Left kidney (tissue), 1 donor: ENCODE measurements at regions not wholly inside any gene's neighbourhood (a gene's known extent, or its start where the extent isn't known, plus 50 kb on each side); places are given as distances from the start of the nearest gene placed in this dataset.
"Not testable (repeated sequence)": the region's sequence is repeated elsewhere in the genome, so short reads cannot be mapped to it uniquely, and the experiment has no call there.

ENCODE experiments used
- DNase-seq: peaks from one replicate; pipeline ENCODE4 v3.0.0-alpha.2; 2013

DNA sequence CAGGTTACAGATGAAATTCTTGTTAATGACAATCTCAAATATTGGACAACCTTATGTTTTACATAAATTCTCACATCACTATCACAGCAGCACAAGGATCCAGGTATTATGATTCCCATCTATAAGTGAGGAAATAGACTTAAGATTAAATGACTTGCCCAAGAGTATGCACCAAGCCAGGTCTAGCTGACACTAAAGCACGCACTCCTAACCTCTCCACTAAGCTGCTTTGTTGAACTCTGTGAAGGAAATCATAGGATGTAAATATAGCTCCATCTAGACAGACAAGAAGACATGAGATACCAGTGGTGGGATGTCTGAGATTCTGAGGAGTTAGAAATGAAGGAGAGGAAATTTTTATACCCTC is 87.9 kb downstream of the PHLDA1 start:
- DNase-seq: no peak

DNA sequence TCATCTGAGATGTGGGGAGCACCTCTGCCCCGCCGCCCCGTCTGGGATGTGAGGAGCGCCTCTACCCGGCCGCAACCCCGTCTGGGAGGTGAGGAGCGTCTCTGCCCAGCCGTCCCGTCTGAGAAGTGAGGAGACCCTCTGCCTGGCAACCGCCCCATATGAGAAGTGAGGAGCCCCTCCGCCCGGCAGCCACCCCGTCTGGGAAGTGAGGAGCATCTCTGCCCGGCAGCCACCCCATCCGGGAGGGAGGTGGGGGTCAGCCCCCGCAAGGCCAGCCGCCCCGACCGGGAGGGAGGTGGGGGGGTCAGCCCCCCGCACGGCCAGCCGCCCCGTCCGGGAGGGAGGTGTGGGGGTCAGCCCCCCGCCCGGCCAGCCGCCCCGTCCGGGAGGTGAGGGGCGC is 89.9 kb downstream of the PHLDA1 start:
- not testable (repeated sequence) for DNase-seq

DNA sequence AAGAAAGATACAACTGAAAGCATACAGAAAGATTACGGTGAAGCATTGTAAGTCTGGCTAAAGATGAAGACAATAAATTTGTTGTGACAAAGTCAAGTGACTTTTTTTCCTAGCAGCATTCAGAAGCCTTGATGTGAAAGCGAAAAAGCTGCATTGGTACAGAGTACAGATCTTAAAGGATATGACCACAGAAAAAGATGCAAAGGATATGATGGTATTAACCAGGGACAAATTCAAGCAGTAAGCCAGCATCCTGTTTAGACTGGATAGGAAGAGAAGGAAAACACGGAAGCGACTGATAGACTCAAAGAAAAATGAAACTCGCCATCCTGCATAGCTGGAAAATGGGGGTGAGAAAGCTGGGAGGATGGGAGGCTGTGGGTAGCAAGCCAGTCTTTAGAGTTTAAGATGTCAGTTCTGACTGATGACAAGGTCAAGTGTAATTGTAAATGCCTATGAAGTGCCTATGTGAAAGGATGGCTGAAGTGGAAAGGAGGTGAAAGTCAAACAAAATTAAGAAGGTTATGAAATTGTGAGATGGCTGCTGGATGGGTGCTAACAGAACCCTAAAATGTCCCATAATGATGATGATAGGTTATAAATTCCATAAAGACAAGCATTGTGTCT is 92.4 kb downstream of the PHLDA1 start:
- DNase-seq: no peak

DNA sequence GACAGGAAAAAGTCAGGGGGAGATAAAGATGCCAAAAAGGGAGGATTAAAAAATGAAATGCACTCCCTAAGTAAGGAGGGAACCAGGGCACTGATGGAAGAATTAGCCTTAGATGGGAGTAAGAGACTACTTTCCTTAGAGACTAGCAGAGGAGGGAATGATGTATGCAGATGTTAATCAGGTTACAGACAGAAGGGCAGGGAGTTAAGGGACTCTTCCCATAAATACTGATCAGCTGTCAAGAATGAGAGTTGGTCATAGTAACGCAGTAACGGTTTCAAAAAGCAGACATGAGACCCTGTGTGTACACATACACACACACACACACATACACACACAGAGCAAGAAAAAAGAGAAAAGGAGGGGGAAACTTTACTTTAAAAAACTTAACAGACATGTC is 93.4 kb downstream of the PHLDA1 start:
- peak; percentile 62 for DNase-seq

DNA sequence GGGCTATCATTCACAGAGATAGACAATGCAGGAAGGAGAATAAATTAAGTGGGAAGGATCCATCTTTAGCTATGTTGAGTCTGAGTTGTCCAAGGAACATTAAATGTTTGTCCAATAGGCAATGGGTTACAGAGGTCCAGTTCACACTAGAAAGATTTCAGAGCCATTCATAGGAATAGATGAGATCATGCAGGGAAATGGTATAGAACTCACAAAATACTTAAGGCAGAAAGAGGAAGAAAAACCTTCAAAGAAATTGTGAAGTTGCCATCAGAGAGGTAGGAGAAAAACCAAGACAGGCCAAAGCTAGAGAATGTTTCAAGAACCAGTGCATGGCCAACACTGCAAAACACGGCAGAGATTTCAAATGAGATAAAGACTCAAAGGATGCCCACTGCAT is 94.1 kb downstream of the PHLDA1 start:
- DNase-seq: no peak

DNA sequence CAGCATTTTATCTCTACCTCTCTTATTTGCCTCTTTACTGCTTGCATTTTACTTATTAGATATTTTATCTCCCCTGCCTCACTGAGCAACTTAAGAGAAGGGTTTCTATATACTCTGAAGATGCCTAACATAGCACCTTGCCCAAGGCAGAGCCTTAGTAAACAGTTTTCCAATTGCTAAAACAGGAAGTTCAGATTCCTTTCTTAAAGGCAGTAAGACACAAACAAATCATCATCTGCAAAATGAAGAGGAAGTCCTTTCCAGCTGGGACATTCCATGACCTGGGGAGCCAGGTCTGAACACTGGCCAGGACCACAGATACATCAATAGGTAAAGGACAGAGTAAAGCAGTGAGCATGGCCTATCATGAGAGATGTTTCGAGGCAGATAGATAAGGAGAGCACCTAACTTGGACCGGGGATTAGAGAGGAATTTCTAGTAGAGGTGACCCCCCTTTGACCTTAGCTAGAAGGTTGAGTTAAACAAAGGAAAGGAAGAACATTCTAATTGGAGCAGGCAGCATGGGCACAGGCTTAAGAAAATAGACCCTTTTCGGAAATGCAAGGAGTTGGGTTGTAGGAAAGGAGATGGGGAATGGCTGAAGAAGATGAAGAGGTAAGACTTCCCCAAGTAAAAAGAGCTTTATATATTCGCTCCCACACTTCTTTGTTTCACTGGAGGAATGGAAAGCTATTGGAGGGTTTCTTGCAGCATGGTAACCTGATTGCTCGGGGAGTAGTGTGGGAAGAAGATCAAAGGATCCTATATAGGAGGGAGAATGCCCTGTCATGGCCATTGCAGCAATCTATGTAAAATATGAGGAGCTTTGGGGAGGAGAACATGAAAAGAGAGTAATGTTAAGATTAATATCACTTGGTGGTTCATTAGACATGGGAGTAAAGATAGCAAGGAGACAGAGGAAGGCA is 94.8 kb downstream of the PHLDA1 start:
- DNase-seq: no peak

DNA sequence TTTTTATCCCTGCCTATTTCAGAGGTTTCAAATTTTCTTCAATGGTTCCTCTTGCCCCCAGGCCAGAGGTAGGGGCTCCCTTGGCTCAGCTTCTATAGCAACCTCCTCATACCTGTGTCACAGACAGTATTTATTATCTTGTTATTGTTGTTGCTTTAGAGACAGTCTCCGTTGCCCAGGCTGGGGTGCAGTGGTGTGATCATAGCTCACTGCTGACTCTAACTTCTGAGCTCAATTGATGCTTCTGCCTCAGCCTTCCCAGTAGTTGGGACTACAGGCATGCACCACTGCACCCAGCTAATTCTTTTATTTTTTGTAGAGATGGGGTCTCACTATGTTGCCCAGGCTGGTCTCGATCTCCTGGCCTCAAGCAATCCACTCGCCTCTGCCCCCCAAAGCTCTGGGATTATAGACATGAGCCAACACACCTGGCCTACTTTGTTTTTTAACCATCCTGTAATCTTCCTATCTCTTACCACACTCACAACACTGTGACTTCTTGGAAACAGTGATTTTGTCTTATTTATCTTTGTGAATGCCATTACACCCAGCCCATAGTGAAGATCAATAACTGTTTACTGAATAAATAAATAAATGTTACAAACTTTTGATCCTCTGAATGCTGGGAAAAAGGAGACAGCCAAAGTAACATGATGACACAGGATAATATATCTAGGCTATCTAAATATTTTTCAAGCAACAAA is 95.9 kb downstream of the PHLDA1 start:
- no peak for DNase-seq

DNA sequence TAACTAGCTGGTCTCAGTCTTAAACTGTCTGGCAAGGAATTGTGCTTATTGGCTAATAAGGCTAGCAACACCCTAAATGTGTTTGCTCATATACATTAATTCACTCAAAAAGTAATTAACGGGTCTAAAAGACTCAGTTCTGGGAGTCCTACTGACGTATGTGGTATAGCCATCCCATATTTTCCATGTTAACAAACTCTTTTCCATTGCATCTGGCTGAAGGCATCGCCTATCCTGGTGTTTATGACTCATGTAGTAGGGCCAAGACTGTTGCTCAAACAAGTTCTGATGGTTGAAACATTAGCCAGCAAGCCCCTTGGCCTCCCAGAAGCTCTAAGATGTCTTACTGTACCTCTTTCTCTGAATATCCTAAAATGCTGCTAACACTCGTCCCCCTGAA is 98.5 kb downstream of the PHLDA1 start:
- no peak for DNase-seq

DNA sequence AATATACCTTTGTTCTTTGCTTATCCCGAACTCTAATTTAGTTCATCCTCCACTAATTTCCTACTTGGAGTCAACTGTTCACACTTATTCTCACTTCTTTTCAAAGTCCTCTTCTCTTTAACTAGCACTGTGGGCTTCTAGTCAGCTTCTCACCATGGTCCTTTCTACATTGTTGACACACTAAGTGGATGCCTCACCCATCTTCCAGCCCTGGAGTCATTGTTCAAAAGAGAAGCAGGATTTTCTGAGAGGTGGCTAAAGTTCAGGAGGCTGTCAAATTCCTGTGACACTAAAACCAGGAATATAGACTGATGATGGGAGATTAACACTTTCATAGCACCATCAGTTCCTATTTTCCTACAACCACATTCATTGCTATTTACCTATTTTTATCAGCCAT is 99.3 kb downstream of the PHLDA1 start:
- no peak for DNase-seq

DNA sequence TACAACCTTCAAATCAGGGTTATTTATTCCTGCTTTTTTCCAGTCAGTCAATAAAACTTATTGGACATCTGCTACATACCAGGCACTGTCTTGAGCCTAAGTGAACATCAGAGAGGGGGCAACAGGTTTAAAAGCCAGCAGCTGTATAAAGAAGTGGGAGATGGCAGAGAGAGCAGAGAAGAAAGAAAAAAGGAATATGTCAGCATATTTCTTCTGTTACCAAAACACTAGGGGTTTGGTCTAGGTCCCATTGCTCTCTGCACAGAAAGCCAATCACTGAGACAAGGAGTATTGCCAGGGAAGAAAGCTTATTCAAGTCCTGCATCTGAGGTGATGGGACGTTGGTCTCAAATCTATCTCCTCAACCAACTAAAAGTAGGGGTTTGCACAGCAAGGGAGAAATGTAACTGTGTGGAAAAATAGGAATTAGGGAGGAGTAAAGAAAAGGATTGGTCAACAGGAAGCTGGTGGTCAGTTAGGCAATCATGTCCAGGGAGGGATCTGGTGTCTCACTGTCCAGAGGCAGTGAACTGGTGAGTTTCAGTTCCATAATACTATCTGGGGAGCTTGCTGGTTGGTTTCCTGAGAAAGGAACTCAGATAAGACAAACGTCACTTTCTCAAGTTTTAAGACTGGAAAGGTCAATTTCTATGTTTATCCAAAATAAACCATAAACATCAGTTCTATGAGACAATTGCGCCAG is 107.5 kb downstream of the PHLDA1 start:
- no peak for DNase-seq

DNA sequence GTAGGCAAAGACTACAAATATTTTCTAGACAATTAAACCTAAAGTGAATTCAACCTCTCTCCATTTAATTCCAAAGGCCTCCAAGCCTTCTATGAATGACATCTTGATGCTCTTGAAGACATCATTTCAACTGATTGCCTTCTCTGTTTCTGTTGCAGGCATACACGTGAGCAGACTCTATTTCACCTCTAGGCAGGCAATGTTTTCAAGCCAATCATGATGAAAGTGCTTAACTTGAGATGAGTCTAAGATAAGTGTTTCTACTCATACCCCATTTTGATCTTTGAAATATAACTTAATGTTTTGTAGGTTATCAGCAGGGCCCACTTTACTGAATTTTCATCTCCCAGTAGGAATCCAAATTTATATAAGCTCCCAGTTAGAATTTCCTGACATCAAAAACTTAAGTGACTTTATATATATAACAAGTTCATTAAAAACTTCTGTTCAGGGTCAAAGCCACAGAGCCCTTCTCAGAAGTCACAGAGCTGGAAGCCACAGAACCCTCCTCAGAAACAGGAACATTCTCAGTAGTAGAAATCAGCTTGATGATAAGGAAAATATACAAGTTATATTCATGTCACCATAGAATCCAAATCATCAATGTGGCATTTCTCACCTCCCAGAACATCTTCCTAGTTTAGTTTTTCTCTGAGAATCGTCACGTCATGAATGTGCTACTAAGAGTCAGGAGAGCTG is 108.5 kb downstream of the PHLDA1 start:
- no peak for DNase-seq

DNA sequence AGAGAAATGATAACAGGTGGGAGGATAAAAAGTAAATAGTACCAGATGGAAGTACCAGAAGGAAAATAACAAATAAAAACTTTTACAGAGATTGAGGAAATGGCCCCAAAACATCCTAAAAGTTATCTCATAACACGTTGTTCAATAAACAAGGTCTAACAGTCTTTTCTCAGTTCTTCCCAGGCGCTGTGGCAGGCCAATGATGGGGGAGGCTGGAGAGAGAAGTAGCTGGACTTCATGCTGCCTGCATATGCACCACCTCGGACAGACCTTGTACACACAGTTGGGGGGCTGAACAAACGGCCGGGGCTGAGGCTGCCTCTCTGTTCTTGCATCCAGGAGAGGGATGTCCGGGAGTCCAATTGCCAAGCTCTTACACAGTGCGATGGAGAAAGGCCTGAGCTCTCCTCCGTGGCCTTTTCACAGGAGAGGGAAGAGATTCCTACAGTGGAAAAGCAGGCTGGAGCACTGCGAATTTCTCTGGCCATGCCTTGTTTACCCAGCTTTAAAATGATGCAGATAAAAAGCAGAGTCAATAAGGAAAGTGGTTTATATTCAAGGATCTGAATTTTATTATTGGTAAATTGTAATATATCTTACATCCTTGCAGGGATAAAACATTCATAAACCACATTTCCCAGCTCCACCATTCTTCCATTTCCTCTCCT is 109.8 kb downstream of the PHLDA1 start:
- no peak for DNase-seq

DNA sequence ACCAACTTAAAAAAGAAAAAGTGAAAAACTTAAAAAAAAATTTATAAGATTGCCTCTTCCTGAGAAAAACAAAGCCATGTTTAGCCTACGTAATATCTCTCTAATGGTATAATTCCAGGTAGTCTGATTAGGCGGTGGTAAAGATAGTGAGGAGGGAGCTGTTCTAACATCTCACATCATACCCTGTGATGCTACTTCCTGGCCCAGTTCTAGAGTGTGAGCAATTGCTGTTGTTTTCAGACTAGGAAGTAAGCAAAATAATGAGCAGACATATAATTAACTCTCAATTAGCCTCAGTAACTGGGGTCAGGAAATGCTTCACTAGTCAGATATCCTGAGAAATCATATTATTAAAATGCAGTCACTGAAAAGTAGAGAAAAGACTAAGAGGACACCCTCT is 113.9 kb downstream of the PHLDA1 start:
- no peak for DNase-seq

DNA sequence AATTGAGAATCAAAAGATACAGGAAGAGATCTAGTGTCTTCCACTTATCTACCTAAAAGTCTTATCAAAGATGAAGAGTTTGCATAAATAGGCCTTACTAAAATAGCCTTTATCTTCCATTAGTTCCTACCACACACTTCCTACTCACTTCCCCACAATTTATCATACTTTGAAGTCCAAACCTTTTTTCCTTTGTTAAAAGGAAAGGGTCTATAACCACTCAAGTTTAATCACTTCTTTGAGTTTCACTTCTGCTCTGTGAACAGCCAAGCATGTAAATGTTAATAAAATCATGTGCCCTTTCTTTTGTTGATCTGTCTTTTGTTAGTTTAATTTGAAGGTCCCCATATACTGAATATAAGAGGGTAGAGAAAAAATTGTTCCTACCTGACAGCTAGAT is 114.5 kb downstream of the PHLDA1 start:
- DNase-seq: no peak

DNA sequence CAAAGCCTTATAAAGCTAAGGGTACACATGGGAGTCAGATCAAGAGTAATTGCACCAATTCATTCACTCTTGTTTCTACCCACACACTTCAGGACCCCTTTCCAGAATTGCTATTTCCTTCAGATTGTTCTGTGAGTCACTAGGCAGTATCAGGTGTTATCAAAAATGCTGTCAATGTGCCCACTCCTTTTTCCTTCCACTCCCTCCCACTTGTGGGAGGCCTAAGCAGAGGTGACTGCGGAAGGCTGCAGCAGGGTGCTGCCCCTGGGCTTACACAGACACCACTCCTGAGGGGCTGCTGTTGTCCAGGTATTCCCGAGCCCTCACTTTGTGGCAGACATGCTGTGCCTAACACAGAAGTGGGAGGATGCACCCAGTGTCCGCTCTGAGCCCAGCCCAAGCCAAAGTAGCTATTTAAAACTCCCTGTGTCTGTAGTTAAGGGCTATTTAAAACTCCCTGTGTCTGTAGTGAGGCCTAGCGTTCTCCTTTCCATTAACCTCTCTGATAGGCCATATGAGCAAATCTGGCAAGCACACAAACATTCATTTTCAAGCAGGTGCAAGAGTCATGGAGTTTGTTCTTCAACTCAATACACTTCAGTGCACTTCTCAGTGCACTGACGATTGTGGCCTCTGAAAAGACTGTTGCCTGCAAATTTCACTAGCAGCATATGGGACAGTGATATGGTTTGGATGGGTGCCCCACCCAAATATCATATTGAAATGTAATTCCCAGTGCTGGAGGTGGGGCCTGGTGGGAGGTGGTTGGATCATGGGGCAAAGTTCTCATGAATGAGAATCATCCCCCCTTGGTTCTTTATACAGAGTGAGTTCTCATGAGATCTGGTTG is 117.8 kb downstream of the PHLDA1 start:
- no peak for DNase-seq

DNA sequence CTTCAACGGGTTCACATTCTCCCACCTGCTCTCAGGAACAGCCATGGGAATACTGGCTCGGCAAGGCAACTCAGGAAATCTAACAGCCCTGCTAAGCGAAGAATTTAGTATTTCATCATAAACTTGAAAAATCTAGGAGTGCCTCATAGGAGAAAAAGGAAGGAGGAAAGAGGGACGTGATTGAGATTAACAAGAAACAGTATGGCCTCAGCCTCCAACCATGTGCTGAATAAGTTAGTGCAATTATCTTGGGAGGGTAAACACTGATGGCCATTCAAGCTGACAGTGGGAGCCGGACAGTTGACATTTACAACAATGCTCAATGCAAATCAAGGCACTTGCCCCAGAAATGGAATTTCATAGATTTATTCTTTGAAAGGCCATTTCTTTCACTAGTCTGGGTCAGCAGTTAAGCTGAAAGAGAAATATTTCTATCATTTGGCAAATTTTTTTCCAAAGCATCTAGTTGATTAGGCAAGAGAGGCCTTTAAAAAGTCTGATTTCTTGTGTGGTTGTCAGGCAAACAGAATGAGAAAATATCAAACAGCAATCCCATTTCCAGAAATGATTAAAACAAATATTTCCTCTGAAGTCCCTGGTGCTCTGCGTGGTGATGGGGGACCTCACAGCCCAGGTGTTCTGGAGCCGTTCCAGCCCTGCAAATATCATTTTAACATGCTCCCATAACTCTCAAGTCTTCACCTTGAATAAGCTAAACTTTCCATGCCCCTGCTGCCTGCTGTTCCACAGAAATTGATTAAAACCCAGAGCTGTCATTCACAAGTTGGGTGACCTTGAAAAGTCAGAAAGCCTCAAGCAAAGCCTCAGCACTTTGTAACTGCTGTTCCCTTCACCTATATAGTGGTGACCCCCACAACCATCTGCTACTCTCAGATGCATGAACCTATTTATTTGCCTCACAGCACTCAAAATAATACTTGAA is 121.6 kb downstream of the PHLDA1 start:
- no peak for DNase-seq

DNA sequence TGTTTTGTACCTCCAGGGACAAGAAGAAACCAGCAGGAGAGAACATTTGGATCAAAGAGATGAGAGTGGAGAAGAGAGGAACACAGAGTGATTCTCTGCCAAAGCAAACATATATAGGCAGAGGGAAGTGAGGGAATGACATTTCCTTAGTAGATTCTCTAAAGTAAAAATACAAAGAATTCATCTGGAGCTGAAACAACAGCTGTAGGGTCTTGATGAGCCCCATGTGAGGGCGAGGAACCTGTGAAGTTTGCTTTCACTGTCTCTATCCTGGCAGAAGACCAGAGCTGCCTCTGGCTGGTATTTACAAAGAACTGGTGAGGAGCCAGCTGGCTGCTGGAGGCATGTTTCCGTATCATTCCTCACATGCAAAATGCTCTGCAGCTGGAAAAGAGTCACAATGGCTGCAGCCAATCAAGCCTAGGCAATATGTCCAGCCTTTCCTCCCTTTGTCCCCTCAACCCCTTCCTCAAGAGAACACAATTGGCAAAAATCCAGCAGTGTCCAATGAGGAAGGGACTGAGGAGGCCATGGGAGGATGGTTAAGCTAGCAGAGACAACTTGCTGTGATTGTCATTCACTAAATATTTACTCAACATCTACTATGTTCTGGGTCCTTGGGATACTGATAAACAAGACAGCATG is 122.5 kb downstream of the PHLDA1 start:
- DNase-seq: no peak

DNA sequence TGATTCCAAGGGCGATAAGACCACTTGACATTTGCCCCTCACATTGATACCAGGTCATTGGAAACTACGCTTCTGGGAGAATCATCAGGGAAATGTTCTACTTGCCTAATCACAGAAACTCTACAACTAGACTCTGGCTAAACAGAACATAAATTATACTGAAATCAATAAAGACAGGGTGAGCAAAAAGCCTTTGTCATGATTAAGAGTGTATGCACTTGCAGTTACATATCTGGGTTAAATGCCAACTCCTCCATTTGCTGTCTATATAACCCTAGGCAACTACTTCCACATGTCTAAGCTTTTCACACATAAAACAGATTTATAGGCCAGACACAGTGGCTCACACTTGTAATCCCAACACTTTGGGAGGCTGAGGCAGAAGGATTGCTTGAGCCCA is 125.7 kb downstream of the PHLDA1 start:
- DNase-seq: no peak

DNA sequence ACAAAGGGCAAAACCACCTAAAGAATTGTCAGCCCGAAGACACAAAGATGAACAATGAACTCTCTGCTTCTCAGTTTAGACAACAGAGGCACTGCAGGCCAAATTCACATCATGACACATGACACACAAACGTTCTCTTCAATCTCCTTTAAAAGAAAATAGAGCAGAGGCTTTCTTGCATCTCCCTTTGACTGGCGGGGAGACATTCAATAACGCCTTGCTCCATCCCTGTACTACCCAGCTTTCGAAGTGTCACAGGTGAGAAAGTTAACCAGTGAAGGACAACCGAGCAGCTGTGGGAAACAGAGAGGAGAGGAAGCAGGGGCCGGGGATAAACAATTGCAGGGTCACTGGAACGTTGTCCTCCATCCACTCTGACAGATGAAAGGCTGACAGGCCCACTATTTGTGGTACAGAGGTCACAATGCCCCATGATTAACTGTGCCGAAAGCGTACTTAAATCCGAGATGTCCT is 130.8 kb downstream of the PHLDA1 start:
- DNase-seq: no peak
